ENCODE measurements at regions not wholly inside any gene's neighbourhood (a gene's known extent, or its start where the extent isn't known, plus 50 kb on each side); places are given as distances from the start of the nearest gene placed in this dataset.

DNA sequence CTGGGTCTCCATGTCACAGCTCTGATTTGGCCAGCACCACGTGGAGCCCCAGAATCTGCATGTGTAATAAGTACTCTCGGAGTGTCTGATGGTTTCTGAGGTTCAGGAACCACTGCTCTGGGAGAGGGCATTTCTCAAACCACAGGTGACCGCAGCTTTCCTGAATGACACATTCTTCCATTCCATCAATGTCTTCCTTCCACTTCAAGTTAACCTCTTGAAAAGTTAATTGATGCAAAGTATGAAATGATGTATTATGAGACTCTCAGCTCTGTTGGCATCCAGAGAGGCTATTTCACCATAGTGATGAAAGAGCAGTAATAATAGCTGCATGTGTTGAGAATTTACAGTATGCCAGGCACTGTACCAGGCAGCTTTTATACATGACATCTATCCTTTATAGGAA, 61.3 kb upstream of the CRIM1 start:
- SMC1A ChIA-PET (ENCODE audit: uncharacterized antibody, unreplicated experiment) = interaction anchor here (0.9 to 1.9 kb wide), 2 partner anchors 17 to 31 kb away, joined by 3 to 5 read pairs; no protein-coding TSS in a partner anchor
- ATAC-seq = no peak
- H3K36me3 ChIP-seq (ENCODE audit: control insufficient read depth in 2 of 2, insufficient read depth in 2 of 2, low read length in 1 of 2) = no peaks in the 10 kb centered on the region
- no peaks in the 10 kb centered on the region for H3K79me2 ChIP-seq (ENCODE audit: control insufficient read depth, insufficient read depth, low read length)
- no TSS peak for BruUV-seq (replicated peaks)
- H3K27ac ChIP-seq (ENCODE audit: control insufficient read depth, insufficient read depth) = no peak overlapping the region
- no peak for FAIRE-seq
- H4K20me1 ChIP-seq (ENCODE audit: control insufficient read depth, insufficient read depth) = no peaks in the 10 kb centered on the region
- 2% methylated on average over 3 of the region's 3 CpGs for WGBS (ENCODE audit: insufficient coverage, insufficient replicate concordance, low lambda C conversion rate, missing lambda C conversion rate)
- DNase-seq (ENCODE audit: low read depth, low spot score) = no peak
- H3K9me3 ChIP-seq (replicated peaks; ENCODE audit: control insufficient read depth, insufficient read depth, low read length) = no peaks in the 10 kb centered on the region
- TF ChIP-seq FOXK2 (IDR thresholded peaks at IDR 0.05) (no peak), SRF (IDR thresholded peaks at IDR 0.05; ENCODE audit: low read depth in 2 of 2, low read length in 2 of 2) (no peak), ZZZ3 (IDR thresholded peaks at IDR 0.05; ENCODE audit: control insufficient read depth, insufficient read length, low read depth) (no peak), STAT3 (IDR thresholded peaks at IDR 0.05; ENCODE audit: low read depth, low read length) (no peak), RAD21 (IDR thresholded peaks at IDR 0.05; ENCODE audit: insufficient read depth, low read depth, low read length) (no peak), POLR2AphosphoS2 (IDR thresholded peaks at IDR 0.05; ENCODE audit: low read depth, low read length) (no peak), KLF5 (IDR thresholded peaks at IDR 0.05; ENCODE audit: partially characterized antibody) (no peak), CBX3 (IDR thresholded peaks at IDR 0.05; ENCODE audit: borderline replicate concordance, low read depth) (no peak), RUNX3 (IDR thresholded peaks at IDR 0.05; ENCODE audit: low read length) (no peak), SMARCA5 (IDR thresholded peaks at IDR 0.05) (no peak), BACH1 (IDR thresholded peaks at IDR 0.05; ENCODE audit: borderline replicate concordance) (no peak), MXI1 (IDR thresholded peaks at IDR 0.05; ENCODE audit: low read depth, low read length) (no peak), RELA (IDR thresholded peaks at IDR 0.05; ENCODE audit: borderline replicate concordance, partially characterized antibody) (no peak)
- TF ChIP-seq, protein P1, sequence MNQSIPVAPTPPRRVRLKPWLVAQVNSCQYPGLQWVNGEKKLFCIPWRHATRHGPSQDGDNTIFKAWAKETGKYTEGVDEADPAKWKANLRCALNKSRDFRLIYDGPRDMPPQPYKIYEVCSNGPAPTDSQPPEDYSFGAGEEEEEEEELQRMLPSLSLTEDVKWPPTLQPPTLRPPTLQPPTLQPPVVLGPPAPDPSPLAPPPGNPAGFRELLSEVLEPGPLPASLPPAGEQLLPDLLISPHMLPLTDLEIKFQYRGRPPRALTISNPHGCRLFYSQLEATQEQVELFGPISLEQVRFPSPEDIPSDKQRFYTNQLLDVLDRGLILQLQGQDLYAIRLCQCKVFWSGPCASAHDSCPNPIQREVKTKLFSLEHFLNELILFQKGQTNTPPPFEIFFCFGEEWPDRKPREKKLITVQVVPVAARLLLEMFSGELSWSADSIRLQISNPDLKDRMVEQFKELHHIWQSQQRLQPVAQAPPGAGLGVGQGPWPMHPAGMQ (IDR thresholded peaks at IDR 0.05; ENCODE audit: borderline replicate concordance) = no peak
- TF ChIP-seq, protein P2, sequence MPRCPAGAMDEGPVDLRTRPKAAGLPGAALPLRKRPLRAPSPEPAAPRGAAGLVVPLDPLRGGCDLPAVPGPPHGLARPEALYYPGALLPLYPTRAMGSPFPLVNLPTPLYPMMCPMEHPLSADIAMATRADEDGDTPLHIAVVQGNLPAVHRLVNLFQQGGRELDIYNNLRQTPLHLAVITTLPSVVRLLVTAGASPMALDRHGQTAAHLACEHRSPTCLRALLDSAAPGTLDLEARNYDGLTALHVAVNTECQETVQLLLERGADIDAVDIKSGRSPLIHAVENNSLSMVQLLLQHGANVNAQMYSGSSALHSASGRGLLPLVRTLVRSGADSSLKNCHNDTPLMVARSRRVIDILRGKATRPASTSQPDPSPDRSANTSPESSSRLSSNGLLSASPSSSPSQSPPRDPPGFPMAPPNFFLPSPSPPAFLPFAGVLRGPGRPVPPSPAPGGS (IDR thresholded peaks at IDR 0.05; ENCODE audit: borderline replicate concordance, insufficient read depth, low read depth, low read length, poor library complexity, severe bottlenecking) = no peak
- TF ChIP-seq, protein P3, sequence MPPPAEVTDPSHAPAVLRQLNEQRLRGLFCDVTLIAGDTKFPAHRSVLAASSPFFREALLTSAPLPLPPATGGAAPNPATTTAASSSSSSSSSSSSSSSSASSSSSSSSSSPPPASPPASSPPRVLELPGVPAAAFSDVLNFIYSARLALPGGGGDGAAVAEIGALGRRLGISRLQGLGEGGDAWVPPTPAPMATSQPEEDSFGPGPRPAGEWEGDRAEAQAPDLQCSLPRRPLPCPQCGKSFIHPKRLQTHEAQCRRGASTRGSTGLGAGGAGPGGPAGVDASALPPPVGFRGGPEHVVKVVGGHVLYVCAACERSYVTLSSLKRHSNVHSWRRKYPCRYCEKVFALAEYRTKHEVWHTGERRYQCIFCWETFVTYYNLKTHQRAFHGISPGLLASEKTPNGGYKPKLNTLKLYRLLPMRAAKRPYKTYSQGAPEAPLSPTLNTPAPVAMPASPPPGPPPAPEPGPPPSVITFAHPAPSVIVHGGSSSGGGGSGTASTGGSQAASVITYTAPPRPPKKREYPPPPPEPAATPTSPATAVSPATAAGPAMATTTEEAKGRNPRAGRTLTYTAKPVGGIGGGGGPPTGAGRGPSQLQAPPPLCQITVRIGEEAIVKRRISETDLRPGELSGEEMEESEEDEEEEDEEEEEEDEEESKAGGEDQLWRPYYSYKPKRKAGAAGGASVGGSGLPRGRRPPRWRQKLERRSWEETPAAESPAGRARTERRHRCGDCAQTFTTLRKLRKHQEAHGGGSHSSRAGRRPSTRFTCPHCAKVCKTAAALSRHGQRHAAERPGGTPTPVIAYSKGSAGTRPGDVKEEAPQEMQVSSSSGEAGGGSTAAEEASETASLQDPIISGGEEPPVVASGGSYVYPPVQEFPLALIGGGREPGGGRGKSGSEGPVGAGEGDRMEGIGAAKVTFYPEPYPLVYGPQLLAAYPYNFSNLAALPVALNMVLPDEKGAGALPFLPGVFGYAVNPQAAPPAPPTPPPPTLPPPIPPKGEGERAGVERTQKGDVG (CRISPR knock-in tag; IDR thresholded peaks at IDR 0.05) = no peak
- TF ChIP-seq, protein P4, sequence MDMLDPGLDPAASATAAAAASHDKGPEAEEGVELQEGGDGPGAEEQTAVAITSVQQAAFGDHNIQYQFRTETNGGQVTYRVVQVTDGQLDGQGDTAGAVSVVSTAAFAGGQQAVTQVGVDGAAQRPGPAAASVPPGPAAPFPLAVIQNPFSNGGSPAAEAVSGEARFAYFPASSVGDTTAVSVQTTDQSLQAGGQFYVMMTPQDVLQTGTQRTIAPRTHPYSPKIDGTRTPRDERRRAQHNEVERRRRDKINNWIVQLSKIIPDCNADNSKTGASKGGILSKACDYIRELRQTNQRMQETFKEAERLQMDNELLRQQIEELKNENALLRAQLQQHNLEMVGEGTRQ (IDR thresholded peaks at IDR 0.05; ENCODE audit: borderline replicate concordance, low read depth, low read length) = no peak
- no peak overlapping the region for H3K4me2 ChIP-seq (ENCODE audit: control insufficient read depth, insufficient read depth)
- RAD21 ChIA-PET (ENCODE audit: unreplicated experiment) = no interaction called here
- no peak overlapping the region for H2AFZ ChIP-seq (ENCODE audit: control insufficient read depth, low read depth, low read length)
- H3K4me1 ChIP-seq (ENCODE audit: control insufficient read depth, insufficient read depth, low read length) = no peaks in the 10 kb centered on the region
- no peak overlapping the region for H3K4me3 ChIP-seq
- intact Hi-C loops (cut with micrococcal nuclease; ENCODE audit: unreplicated experiment) = no loop called here
- CTCF ChIA-PET = no interaction called here
- no peaks in the 10 kb centered on the region for H3K27me3 ChIP-seq (replicated peaks in 1 of 2; ENCODE audit: control insufficient read depth in 2 of 2, insufficient read depth in 2 of 2, low read length in 1 of 2)
- H3K9ac ChIP-seq (ENCODE audit: control insufficient read depth, insufficient read depth, low read length) = no peak overlapping the region
- POLR2A ChIA-PET = interaction anchor here (0.6 kb wide), 1 partner anchor 41 kb away, joined by 4 read pairs; no protein-coding TSS in a partner anchor
- in situ Hi-C loops (cut with MboI) = no loop called here

All from GM12878 (cell line).